ENCODE measurements at regions not wholly inside any gene's neighbourhood (a gene's known extent, or its start where the extent isn't known, plus 50 kb on each side); places are given as distances from the start of the nearest gene placed in this dataset.

- H3K9me3 ChIP-seq (ENCODE audit: control insufficient read depth, insufficient read depth, low read length): peaks cover 6% of the 10 kb centered on the region; the same call in 1 of the 2 replicates
- H3K36me3 ChIP-seq (ENCODE audit: control insufficient read depth, low read length): no peaks in the 10 kb centered on the region
- no peaks in the 10 kb centered on the region for H3K27me3 ChIP-seq (ENCODE audit: control insufficient read depth, low read length)
- H3K27ac ChIP-seq (ENCODE audit: low read depth, low read length): no peak overlapping the region
- H3K79me2 ChIP-seq (ENCODE audit: control insufficient read depth, low read length): no peaks in the 10 kb centered on the region
- no peaks in the 10 kb centered on the region for H3K9me2 ChIP-seq (replicated peaks; ENCODE audit: control insufficient read depth, low read length)
- no peaks in the 10 kb centered on the region for H3K4me1 ChIP-seq (ENCODE audit: control insufficient read depth, low read length)
- no peaks in the 10 kb centered on the region for H3F3A ChIP-seq (ENCODE audit: control insufficient read depth, insufficient read depth)
- TF ChIP-seq, protein P1, sequence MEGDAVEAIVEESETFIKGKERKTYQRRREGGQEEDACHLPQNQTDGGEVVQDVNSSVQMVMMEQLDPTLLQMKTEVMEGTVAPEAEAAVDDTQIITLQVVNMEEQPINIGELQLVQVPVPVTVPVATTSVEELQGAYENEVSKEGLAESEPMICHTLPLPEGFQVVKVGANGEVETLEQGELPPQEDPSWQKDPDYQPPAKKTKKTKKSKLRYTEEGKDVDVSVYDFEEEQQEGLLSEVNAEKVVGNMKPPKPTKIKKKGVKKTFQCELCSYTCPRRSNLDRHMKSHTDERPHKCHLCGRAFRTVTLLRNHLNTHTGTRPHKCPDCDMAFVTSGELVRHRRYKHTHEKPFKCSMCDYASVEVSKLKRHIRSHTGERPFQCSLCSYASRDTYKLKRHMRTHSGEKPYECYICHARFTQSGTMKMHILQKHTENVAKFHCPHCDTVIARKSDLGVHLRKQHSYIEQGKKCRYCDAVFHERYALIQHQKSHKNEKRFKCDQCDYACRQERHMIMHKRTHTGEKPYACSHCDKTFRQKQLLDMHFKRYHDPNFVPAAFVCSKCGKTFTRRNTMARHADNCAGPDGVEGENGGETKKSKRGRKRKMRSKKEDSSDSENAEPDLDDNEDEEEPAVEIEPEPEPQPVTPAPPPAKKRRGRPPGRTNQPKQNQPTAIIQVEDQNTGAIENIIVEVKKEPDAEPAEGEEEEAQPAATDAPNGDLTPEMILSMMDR (IDR thresholded peaks at IDR 0.05; ENCODE audit: low read depth, low read length, poor library complexity, severe bottlenecking): no peak
- no peak for TF ChIP-seq EZH2phosphoT487 (IDR thresholded peaks at IDR 0.05; ENCODE audit: borderline replicate concordance, low read length)
- H4K20me1 ChIP-seq (ENCODE audit: control insufficient read depth, insufficient read depth, low read depth, low read length): no peaks in the 10 kb centered on the region
- H3K4me2 ChIP-seq (ENCODE audit: low read length): no peak overlapping the region
- H3K4me3 ChIP-seq (ENCODE audit: low read length): no peak overlapping the region
Observed at GRCh38 chr22:48662476-48663135, 1165.1 kb downstream of the BRD1 start.

GRCh38 chr22:48661984-48662383 is 1165.7 kb downstream of the BRD1 start:
- Histone ChIP-seq H3K4me2 (ENCODE audit: low read length) (no peak overlapping the region), H3K79me2 (ENCODE audit: control insufficient read depth, low read length) (no peaks in the 10 kb centered on the region), H3F3A (ENCODE audit: control insufficient read depth, insufficient read depth) (no peaks in the 10 kb centered on the region), H3K9me2 (replicated peaks; ENCODE audit: control insufficient read depth, low read length) (no peaks in the 10 kb centered on the region), H3K9me3 (ENCODE audit: control insufficient read depth, insufficient read depth, low read length) (peaks cover 6% of the 10 kb centered on the region; the same call in 1 of the 2 replicates), H3K4me3 (ENCODE audit: low read length) (no peak overlapping the region), H3K27ac (ENCODE audit: low read depth, low read length) (no peak overlapping the region), H3K4me1 (ENCODE audit: control insufficient read depth, low read length) (no peaks in the 10 kb centered on the region), H3K27me3 (ENCODE audit: control insufficient read depth, low read length) (no peaks in the 10 kb centered on the region), H3K36me3 (ENCODE audit: control insufficient read depth, low read length) (no peaks in the 10 kb centered on the region), H4K20me1 (ENCODE audit: control insufficient read depth, insufficient read depth, low read depth, low read length) (no peaks in the 10 kb centered on the region)
- TF ChIP-seq, protein P1 (IDR thresholded peaks at IDR 0.05; ENCODE audit: low read depth, low read length, poor library complexity, severe bottlenecking): no peak
- no peak for TF ChIP-seq EZH2phosphoT487 (IDR thresholded peaks at IDR 0.05; ENCODE audit: borderline replicate concordance, low read length)

GRCh38 chr22:48660790-48661740 is 1166.6 kb downstream of the BRD1 start:
- Histone ChIP-seq H3K27ac (ENCODE audit: low read depth, low read length) (no peak overlapping the region), H3F3A (ENCODE audit: control insufficient read depth, insufficient read depth) (no peaks in the 10 kb centered on the region), H4K20me1 (ENCODE audit: control insufficient read depth, insufficient read depth, low read depth, low read length) (no peaks in the 10 kb centered on the region), H3K9me3 (ENCODE audit: control insufficient read depth, insufficient read depth, low read length) (peaks cover 6% of the 10 kb centered on the region; the same call in 1 of the 2 replicates), H3K79me2 (ENCODE audit: control insufficient read depth, low read length) (no peaks in the 10 kb centered on the region), H3K36me3 (ENCODE audit: control insufficient read depth, low read length) (no peaks in the 10 kb centered on the region), H3K4me1 (ENCODE audit: control insufficient read depth, low read length) (no peaks in the 10 kb centered on the region), H3K4me3 (ENCODE audit: low read length) (no peak overlapping the region), H3K27me3 (ENCODE audit: control insufficient read depth, low read length) (no peaks in the 10 kb centered on the region), H3K4me2 (ENCODE audit: low read length) (no peak overlapping the region), H3K9me2 (replicated peaks; ENCODE audit: control insufficient read depth, low read length) (no peaks in the 10 kb centered on the region)
- TF ChIP-seq, protein P1 (IDR thresholded peaks at IDR 0.05; ENCODE audit: low read depth, low read length, poor library complexity, severe bottlenecking): no peak
- no peak for TF ChIP-seq EZH2phosphoT487 (IDR thresholded peaks at IDR 0.05; ENCODE audit: borderline replicate concordance, low read length)
